Fibroblast of lung (primary cell): ENCODE measurements at regions not wholly inside any gene's neighbourhood (a gene's known extent, or its start where the extent isn't known, plus 50 kb on each side); places are given as distances from the start of the nearest gene placed in this dataset.

Source experiments
- DNase-seq, 2 donors: peaks; one replicate each; pipeline versions ENCODE4 v3.0.0 to v3.0.0-alpha.2; 2010; ENCODE audit warnings: low read depth in 2 of 2
- H2AFZ ChIP-seq: 2 replicates; pipeline ENCODE4 v1.5.1; 2012; ENCODE audit warnings: low read length, control low read depth, inconsistent platforms
- H3K27ac ChIP-seq: 2 replicates; pipeline ENCODE4 v1.5.1; 2011; ENCODE audit warnings: low read length, control low read depth; ENCODE audit not compliant: insufficient read depth
- H3K27me3 ChIP-seq: 2 replicates; pipeline ENCODE4 v1.5.1; 2011; ENCODE audit warnings: mild to moderate bottlenecking, low read length; ENCODE audit not compliant: control insufficient read depth, insufficient read depth
- H3K36me3 ChIP-seq: 2 replicates; pipeline ENCODE4 v1.5.1; 2011; ENCODE audit warnings: low read length; ENCODE audit not compliant: control insufficient read depth, insufficient read depth
- H3K4me1 ChIP-seq: 2 replicates; pipeline ENCODE4 v1.5.1; 2011; ENCODE audit warnings: low read length; ENCODE audit not compliant: control insufficient read depth, insufficient read depth; ENCODE audit errors: extremely low read depth
- H3K4me2 ChIP-seq: 2 replicates; pipeline ENCODE4 v1.5.1; 2011; ENCODE audit warnings: low read length, control low read depth; ENCODE audit not compliant: insufficient read depth; ENCODE audit errors: extremely low read depth
- H3K4me3 ChIP-seq, 4 experiments: fragments of 200-600 bp in 1 of 4; sonication (generic) in 1 of 4; replicated peaks in 1 of 4; 2 replicates each; pipeline ENCODE4 v1.5.1; 2011 to 2016; ENCODE audit warnings: low read length in 4 of 4, low read depth in 3 of 4, mild to moderate bottlenecking in 3 of 4, control low read depth in 2 of 4, inconsistent platforms in 1 of 4, mixed read lengths in 1 of 4; ENCODE audit not compliant: insufficient read depth in 1 of 4; ENCODE audit errors: control extremely low read depth in 1 of 4
- H3K79me2 ChIP-seq: 2 replicates; pipeline ENCODE4 v1.5.1; 2012; ENCODE audit warnings: mild to moderate bottlenecking, low read length, inconsistent platforms; ENCODE audit not compliant: control insufficient read depth, insufficient read depth
- H3K9ac ChIP-seq: 2 replicates; pipeline ENCODE4 v1.5.1; 2011; ENCODE audit warnings: mild to moderate bottlenecking, low read length, control low read depth; ENCODE audit not compliant: insufficient read depth
- H3K9me3 ChIP-seq: 2 replicates; pipeline ENCODE4 v1.5.1; 2012; ENCODE audit warnings: low read depth, low read length; ENCODE audit not compliant: control insufficient read depth, insufficient read depth
- H4K20me1 ChIP-seq: 2 replicates; pipeline ENCODE4 v1.5.1; 2011; ENCODE audit warnings: low read length; ENCODE audit not compliant: control insufficient read depth, insufficient read depth; ENCODE audit errors: extremely low read depth
- CTCF ChIP-seq, 2 donors: IDR thresholded peaks in 1 of 2; conservative IDR thresholded peaks in 1 of 2; 1 replicate in 1 of 2; 2 replicates in 1 of 2; pipeline ENCODE4 v1.5.1; 2011 to 2012; ENCODE audit warnings: low read length in 2 of 2, control low read depth in 1 of 2, inconsistent platforms in 1 of 2, low read depth in 1 of 2, mild to moderate bottlenecking in 1 of 2
- EZH2 ChIP-seq: IDR thresholded peaks from 2 replicates; pipeline ENCODE4 v1.5.1; 2012; ENCODE audit warnings: low read length, control low read depth, mild to moderate bottlenecking; ENCODE audit errors: missing control alignments

GRCh38 chr7:13717031-13717430, 272.4 kb downstream of the ETV1 start:
- no peaks in the 10 kb centered on the region for H3K9me3 ChIP-seq
- DNase-seq = no peak
- no peak overlapping the region for H2AFZ ChIP-seq
- H3K4me1 ChIP-seq = no peaks in the 10 kb centered on the region
- H4K20me1 ChIP-seq = no peaks in the 10 kb centered on the region
- H3K4me3 ChIP-seq = no peak overlapping the region
- no peak overlapping the region for H3K9ac ChIP-seq
- no peak overlapping the region for H3K27ac ChIP-seq
- H3K27me3 ChIP-seq = no peaks in the 10 kb centered on the region
- H3K79me2 ChIP-seq = no peaks in the 10 kb centered on the region
- H3K4me2 ChIP-seq = no peak overlapping the region
- TF ChIP-seq EZH2 (no peak), CTCF (conservative IDR thresholded peaks at IDR 0.05 in 1 of 2, IDR thresholded peaks at IDR 0.05 in 1 of 2; ENCODE audit: low read depth in 1 of 2, low read length in 2 of 2) (no peak)
- H3K36me3 ChIP-seq = no peaks in the 10 kb centered on the region

- H3K79me2 ChIP-seq = no peaks in the 10 kb centered on the region
- no peaks in the 10 kb centered on the region for H3K36me3 ChIP-seq
- no peak for TF ChIP-seq CTCF (conservative IDR thresholded peaks at IDR 0.05 in 1 of 2, IDR thresholded peaks at IDR 0.05 in 1 of 2; ENCODE audit: low read depth in 1 of 2, low read length in 2 of 2)
- TF ChIP-seq EZH2 = no peak
- H4K20me1 ChIP-seq = no peaks in the 10 kb centered on the region
- H2AFZ ChIP-seq = no peak overlapping the region
- no peak overlapping the region for H3K27ac ChIP-seq
- H3K9me3 ChIP-seq = no peaks in the 10 kb centered on the region
- no peaks in the 10 kb centered on the region for H3K4me1 ChIP-seq
- no peak for DNase-seq
- H3K9ac ChIP-seq = no peak overlapping the region
- no peak overlapping the region for H3K4me3 ChIP-seq
- H3K4me2 ChIP-seq = no peak overlapping the region
- H3K27me3 ChIP-seq = no peaks in the 10 kb centered on the region
These were observed 265.1 kb downstream of the ETV1 start for GRCh38 chr7:13724191-13724976.

- H4K20me1 ChIP-seq = no peaks in the 10 kb centered on the region
- H2AFZ ChIP-seq = no peak overlapping the region
- no peaks in the 10 kb centered on the region for H3K79me2 ChIP-seq
- no peak for TF ChIP-seq EZH2
- TF ChIP-seq CTCF (conservative IDR thresholded peaks at IDR 0.05 in 1 of 2, IDR thresholded peaks at IDR 0.05 in 1 of 2; ENCODE audit: low read depth in 1 of 2, low read length in 2 of 2) = no peak
- no peaks in the 10 kb centered on the region for H3K36me3 ChIP-seq
- H3K9ac ChIP-seq = no peak overlapping the region
- DNase-seq = no peak
- no peaks in the 10 kb centered on the region for H3K27me3 ChIP-seq
- H3K27ac ChIP-seq = no peak overlapping the region
- no peaks in the 10 kb centered on the region for H3K4me1 ChIP-seq
- H3K4me2 ChIP-seq = no peak overlapping the region
- no peak overlapping the region for H3K4me3 ChIP-seq
- H3K9me3 ChIP-seq = no peaks in the 10 kb centered on the region
These were observed 264.4 kb downstream of the ETV1 start for GRCh38 chr7:13724977-13725566.
